Endometrium (tissue), 2 donors: ENCODE measurements at regions not wholly inside any gene's neighbourhood (a gene's known extent, or its start where the extent isn't known, plus 50 kb on each side); places are given as distances from the start of the nearest gene placed in this dataset.

Source experiments
- FAIRE-seq: peaks from 2 replicates; lab custom pipeline; 2012; peaks lifted over from hg19 to GRCh38; lab: Jason Lieb, UNC
- donor health status: control.
- donor health status: control.

- no peak for FAIRE-seq
Measured at GRCh38 chr5:96340357-96340756, 92.7 kb downstream of the PCSK1 start.

- no peak for FAIRE-seq
Measured at GRCh38 chr5:96339862-96340261, 93.2 kb downstream of the PCSK1 start.

GRCh38 chr5:96338624-96339415, 94.2 kb downstream of the PCSK1 start:
- FAIRE-seq: no peak

- no peak for FAIRE-seq
Measured at GRCh38 chr5:96338091-96338490, 95.0 kb downstream of the PCSK1 start.

DNA sequence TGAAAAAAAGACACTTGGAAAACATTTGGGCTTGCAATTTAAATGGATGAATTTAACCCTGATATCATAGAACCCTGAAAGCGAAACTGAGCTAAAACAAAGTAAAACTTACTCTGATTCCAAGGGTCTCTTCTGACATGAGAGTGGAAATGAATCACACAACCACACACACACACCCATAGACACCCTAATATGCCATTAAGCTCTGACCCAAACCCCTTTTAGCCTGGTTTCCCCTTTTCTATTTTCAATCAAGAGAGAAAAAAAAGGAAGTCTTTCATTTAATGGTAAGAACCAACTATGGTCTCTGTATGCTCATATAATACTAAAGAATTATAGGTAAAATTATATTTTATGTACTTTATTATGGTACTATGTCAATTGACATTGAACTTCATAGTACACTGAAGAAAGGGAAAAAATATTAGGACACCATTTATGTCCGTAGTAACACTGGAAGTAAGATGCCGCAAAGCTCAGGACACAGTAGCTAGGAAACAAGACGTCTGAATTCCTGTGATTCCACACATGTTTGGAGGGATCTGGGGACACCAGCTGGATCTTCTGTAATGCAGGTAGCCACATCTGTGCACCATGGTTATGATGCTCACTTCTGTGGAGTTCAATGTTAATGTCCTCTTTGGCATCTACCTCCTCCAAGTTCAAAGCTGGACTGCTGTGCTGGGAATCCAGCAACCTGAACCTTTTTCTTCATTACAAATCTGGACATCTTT, 95.8 kb downstream of the PCSK1 start:
- no peak for FAIRE-seq

DNA sequence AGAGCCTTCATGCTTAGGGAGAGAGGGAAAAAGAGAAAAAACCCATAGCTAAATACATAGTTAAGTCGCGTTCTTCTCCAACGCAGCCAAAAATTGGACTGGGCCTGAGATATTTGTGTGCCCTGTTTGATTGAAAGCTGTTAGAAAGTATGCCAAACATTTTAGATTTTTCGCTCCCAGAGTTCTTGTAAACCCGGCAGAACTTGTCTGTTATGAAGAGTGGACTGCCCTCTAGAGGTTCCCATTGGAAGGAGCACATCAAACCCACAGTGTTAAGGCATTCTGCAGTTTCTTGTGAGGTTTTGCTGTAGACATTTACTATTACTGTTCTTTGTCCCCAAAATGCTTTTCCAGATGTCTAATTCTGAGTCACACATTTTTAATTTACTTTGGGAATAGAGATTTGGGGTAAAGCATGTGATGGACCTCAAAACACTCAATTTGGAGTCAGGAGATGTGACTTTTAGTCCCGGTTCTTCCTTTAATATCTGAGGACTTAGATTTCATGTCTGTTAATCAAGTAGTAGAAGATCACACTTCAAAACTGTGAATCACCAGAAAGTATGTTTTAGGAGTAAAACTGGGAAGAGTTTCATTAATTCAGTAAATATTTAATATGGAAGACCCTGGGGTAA, 96.6 kb downstream of the PCSK1 start:
- FAIRE-seq: peak; percentile 83

- FAIRE-seq: no peak
Measured at GRCh38 chr5:96335873-96336272, 97.2 kb downstream of the PCSK1 start.

DNA sequence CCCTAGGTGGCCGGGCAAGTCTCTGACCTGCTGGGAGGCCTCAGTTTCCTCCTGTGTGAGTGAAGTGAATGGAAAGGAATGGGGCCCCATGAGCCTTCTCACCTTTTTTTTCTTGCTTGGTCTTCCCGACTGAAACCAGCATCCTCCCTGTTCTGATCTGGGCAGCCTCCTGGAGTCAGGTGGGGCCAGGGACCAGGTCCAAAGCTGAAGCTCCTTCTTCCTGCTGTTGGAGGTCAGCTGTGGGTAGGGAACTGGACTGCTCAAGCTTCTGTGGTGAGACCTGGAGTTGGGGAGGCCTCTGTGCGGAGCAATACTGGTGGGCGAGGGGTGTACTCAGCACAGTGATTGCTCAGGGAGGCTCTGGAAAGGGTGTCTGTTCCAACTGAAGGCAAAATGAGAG, 99.7 kb downstream of the PCSK1 start:
- no peak for FAIRE-seq

- no peak for FAIRE-seq
Measured at GRCh38 chr5:96332535-96333366, 100.3 kb downstream of the PCSK1 start.

GRCh38 chr5:96331681-96332361, 101.2 kb downstream of the PCSK1 start:
- FAIRE-seq: no peak

- no peak for FAIRE-seq
Measured at GRCh38 chr5:96331210-96331609, 101.8 kb downstream of the PCSK1 start.

DNA sequence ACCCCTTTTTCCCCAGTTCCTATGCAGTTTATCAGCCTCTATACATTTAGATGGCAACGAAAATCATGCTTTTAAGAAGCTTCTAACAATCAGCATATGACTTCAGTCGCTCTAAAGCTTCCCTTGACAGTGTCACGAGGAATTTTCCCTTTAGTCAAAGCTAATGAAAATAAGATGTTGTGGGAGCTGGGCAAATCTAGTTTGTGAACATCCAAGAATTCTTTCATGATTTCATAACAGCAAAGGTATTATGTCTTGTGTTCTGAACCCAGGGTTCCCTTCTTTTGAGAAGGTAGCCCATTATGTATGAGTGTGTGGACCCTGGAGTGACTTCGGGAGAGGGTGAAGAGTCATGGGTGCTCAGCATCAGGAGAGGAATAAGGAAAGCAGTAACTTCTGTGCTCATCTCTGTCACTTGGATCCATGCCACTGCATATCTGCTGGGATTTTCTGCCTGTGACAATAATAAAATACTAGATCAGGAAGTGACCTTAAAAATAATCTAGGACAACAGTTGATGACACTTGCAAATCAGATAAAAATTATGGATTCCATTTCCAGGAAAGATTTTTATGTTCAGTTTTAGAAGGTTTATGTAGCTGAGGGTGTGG, 102.4 kb downstream of the PCSK1 start:
- no peak for FAIRE-seq

DNA sequence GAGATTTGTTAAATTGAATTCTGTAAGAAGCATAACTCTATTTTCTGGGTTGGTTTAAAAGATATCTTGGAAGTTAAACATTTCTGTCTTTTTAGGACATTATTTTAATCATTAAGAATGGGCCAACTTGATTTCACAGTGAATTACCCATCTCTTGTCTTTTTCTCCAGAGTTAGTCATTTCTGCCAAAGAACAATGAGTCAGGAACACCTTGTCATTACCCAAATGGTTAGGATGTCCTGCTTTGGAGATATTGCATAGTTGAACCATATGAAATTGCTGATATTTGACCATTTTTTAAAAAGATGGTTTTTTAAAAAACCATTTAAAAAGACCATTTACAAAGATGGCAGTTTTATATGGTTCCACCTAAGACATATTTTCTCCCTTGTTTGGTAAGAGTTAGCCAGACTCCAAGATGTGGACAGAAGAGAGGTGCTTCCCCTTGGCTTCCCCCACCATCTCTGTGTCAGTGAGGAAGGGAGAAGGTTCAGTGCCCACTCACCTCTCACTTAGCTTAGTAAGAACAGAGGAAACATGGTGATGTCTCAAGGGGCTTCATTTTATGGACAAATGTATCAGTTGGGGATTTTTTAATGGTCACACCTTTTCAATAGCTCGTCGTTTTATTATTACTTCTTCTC, 103.0 kb downstream of the PCSK1 start:
- no peak for FAIRE-seq

DNA sequence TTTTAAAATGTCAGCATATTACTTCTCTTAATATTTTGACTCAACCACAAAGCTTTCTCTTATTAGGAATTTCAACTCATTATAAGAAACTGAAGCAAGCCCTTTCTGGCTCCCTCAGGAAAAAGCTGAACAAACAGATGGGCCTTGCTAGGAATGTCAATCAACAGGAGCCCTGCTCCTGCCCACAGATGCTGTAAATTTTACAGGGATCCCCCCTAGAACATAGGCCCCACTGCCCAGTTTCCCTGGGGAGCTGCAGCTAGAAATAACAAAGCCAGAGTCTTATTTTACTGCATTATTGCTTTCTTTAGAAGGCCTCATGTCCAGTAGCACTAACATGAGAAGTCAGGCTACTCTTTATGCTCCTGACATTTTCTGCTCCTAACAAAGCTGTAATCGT, 103.8 kb downstream of the PCSK1 start:
- no peak for FAIRE-seq

- no peak for FAIRE-seq
Measured at GRCh38 chr5:96327722-96328121, 105.3 kb downstream of the PCSK1 start.

- FAIRE-seq: no peak
Measured at GRCh38 chr5:96326902-96327301, 106.1 kb downstream of the PCSK1 start.

DNA sequence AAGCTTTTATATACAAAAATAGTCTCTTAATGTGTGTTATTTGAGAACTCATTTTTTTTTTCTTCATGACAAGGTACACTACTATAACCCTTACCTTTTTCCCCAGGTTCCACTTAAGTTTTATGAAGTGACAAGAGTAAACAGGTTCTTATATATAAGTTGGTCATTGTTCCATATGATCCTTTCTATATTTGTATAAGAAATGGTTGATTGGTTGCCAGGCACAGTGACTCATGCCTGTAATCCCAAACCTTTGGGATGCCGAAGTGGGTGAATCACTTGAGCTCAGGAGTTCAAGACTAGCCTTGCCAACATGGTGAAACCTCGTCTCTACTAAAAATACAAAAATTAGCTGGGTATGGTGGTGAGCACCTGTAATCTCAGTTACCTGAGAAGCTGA, 108.3 kb downstream of the PCSK1 start:
- FAIRE-seq: no peak

- FAIRE-seq: no peak
Measured at GRCh38 chr5:96322865-96323264, 110.2 kb downstream of the PCSK1 start.

DNA sequence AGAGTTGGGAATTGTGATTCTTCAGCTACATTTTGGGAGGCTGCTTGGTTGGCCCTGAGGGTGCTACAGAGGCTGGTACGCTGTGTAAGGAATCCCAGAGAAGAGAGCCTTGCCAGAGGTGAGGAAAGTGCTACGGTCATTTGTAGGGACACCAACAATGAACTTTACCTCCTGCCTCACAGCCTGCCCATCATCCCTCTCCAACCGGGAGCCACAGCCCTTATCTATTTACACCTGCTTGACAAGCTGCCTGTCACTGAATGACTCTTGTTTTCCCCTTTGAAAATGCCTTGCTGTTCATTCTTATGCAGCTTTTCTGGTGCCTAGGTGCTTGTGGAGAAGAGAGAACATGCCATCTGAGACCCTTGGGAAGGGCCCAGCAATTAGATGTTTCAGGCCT, 110.8 kb downstream of the PCSK1 start:
- FAIRE-seq: no peak

- no peak for FAIRE-seq
Measured at GRCh38 chr5:96321345-96321744, 111.7 kb downstream of the PCSK1 start.

- no peak for FAIRE-seq
Measured at GRCh38 chr5:96320797-96321196, 112.3 kb downstream of the PCSK1 start.
